Peyer's patch (tissue), 4 donors: ENCODE measurements at regions not wholly inside any gene's neighbourhood (a gene's known extent, or its start where the extent isn't known, plus 50 kb on each side); places are given as distances from the start of the nearest gene placed in this dataset.

Source experiments
- DNase-seq, 3 donors: peaks; one replicate each; pipeline ENCODE4 v3.0.0-alpha.2; 2017 to 2019
- H3K27ac ChIP-seq, 4 donors: fragments of 200-600 bp; sonication (generic); one replicate each; pipeline ENCODE4 v1.5.1; 2016 to 2019
- H3K27me3 ChIP-seq, 2 donors: fragments of 200-600 bp; sonication (generic); one replicate each; pipeline ENCODE4 v1.5.1; 2019
- H3K36me3 ChIP-seq, 3 donors: fragments of 200-600 bp; sonication (generic); one replicate each; pipeline ENCODE4 v1.5.1; 2016 to 2019
- H3K4me1 ChIP-seq, 4 donors: fragments of 200-600 bp; sonication (generic); one replicate each; pipeline ENCODE4 v1.5.1; 2016 to 2019
- H3K4me3 ChIP-seq, 4 donors: fragments of 200-600 bp; sonication (generic); 1 replicate in 3 of 4; 2 replicates in 1 of 4; pipeline ENCODE4 v1.5.1; 2016 to 2019; ENCODE audit warnings: mild to moderate bottlenecking in 1 of 4
- H3K9me3 ChIP-seq, 4 donors: fragments of 200-600 bp; sonication (generic); one replicate each; pipeline ENCODE4 v1.5.1; 2016 to 2019; ENCODE audit warnings: mild to moderate bottlenecking in 1 of 4
- CTCF ChIP-seq, 6 experiments: fragments of 450-650 bp in 4 of 6; fragments of 200-600 bp in 2 of 6; sonication (generic) in 1 of 6; IDR thresholded peaks; one replicate each; pipeline ENCODE4 v1.5.1; 2017 to 2019; ENCODE audit warnings: antibody characterized with exemption in 6 of 6, mild to moderate bottlenecking in 3 of 6, moderate library complexity in 1 of 6
- POLR2A ChIP-seq, 2 donors: fragments of 450-650 bp; IDR thresholded peaks; one replicate each; pipeline ENCODE4 v1.5.1; 2017; ENCODE audit warnings: antibody characterized with exemption in 2 of 2, mild to moderate bottlenecking in 2 of 2, moderate library complexity in 2 of 2

GRCh38 chr3:18036450-18036815 lies 294.0 kb upstream of the TBC1D5 start:
- no peaks in the 10 kb centered on the region for H3K27me3 ChIP-seq

GRCh38 chr3:18035641-18036449 lies 293.4 kb upstream of the TBC1D5 start:
- no peak for TF ChIP-seq CTCF (IDR thresholded peaks at IDR 0.05)
- no peak for TF ChIP-seq POLR2A (IDR thresholded peaks at IDR 0.05)
- Histone ChIP-seq H3K4me1 (no peaks in the 10 kb centered on the region), H3K9me3 (no peaks in the 10 kb centered on the region), H3K4me3 (no peak overlapping the region), H3K27ac (no peak overlapping the region), H3K27me3 (no peaks in the 10 kb centered on the region), H3K36me3 (no peaks in the 10 kb centered on the region)
- DNase-seq, result no peak

More at GRCh38 chr3:18036450-18036815, 294.0 kb upstream of the TBC1D5 start:
- no peak overlapping the region for H3K4me3 ChIP-seq
- no peak overlapping the region for H3K27ac ChIP-seq
- no peak for DNase-seq
- H3K36me3 ChIP-seq, result no peaks in the 10 kb centered on the region
- no peaks in the 10 kb centered on the region for H3K9me3 ChIP-seq
- H3K4me1 ChIP-seq, result no peaks in the 10 kb centered on the region
- TF ChIP-seq POLR2A (IDR thresholded peaks at IDR 0.05), result no peak
- TF ChIP-seq CTCF (IDR thresholded peaks at IDR 0.05), result no peak

- DNase-seq, result no peak
- no peak overlapping the region for H3K27ac ChIP-seq
- no peak overlapping the region for H3K4me3 ChIP-seq
- no peak for TF ChIP-seq CTCF (IDR thresholded peaks at IDR 0.05)
- H3K4me1 ChIP-seq, result no peaks in the 10 kb centered on the region
- no peaks in the 10 kb centered on the region for H3K36me3 ChIP-seq
- no peaks in the 10 kb centered on the region for H3K27me3 ChIP-seq
- no peaks in the 10 kb centered on the region for H3K9me3 ChIP-seq
These were observed 291.2 kb upstream of the TBC1D5 start for GRCh38 chr3:18033581-18034108.

GRCh38 chr3:18030371-18030870 lies 288.0 kb upstream of the TBC1D5 start:
- H3K27ac ChIP-seq, result no peak overlapping the region
- DNase-seq, result no peak
- no peaks in the 10 kb centered on the region for H3K36me3 ChIP-seq
- H3K27me3 ChIP-seq, result no peaks in the 10 kb centered on the region
- TF ChIP-seq CTCF (IDR thresholded peaks at IDR 0.05) (no peak), POLR2A (IDR thresholded peaks at IDR 0.05) (no peak)
- H3K9me3 ChIP-seq, result no peaks in the 10 kb centered on the region
- H3K4me1 ChIP-seq, result no peaks in the 10 kb centered on the region
- H3K4me3 ChIP-seq, result no peak overlapping the region

GRCh38 chr3:18027161-18027939 lies 284.9 kb upstream of the TBC1D5 start:
- Histone ChIP-seq H3K9me3 (no peaks in the 10 kb centered on the region), H3K4me1 (no peaks in the 10 kb centered on the region), H3K36me3 (no peaks in the 10 kb centered on the region), H3K27me3 (no peaks in the 10 kb centered on the region), H3K4me3 (no peak overlapping the region), H3K27ac (no peak overlapping the region)
- no peak for TF ChIP-seq CTCF (IDR thresholded peaks at IDR 0.05)
- no peak for TF ChIP-seq POLR2A (IDR thresholded peaks at IDR 0.05)
- no peak for DNase-seq
